Hepatocyte (in vitro differentiated cells): ENCODE measurements at regions not wholly inside any gene's neighbourhood (a gene's known extent, or its start where the extent isn't known, plus 50 kb on each side); places are given as distances from the start of the nearest gene placed in this dataset.

Source experiments
- DNase-seq: peaks from one replicate; pipeline ENCODE4 v3.0.0-alpha.2; 2016; ENCODE audit warnings: low spot score
- H2AFZ ChIP-seq: fragments of 200-600 bp; sonication (generic); 2 replicates; pipeline ENCODE4 v1.6.0; 2016; ENCODE audit warnings: antibody characterized with exemption, mild to moderate bottlenecking
- H3K27ac ChIP-seq: fragments of 200-600 bp; sonication (generic); 2 replicates; pipeline ENCODE4 v1.5.1; 2016; ENCODE audit warnings: mild to moderate bottlenecking
- H3K27me3 ChIP-seq: fragments of 200-600 bp; sonication (generic); 2 replicates; pipeline ENCODE4 v1.6.1; 2016
- H3K36me3 ChIP-seq: fragments of 200-600 bp; sonication (generic); replicated peaks from 2 replicates; pipeline ENCODE4 v1.5.1; 2016; ENCODE audit warnings: low read depth; ENCODE audit not compliant: insufficient read depth
- H3K4me1 ChIP-seq: fragments of 200-600 bp; sonication (generic); 2 replicates; pipeline ENCODE4 v1.5.1; 2016; ENCODE audit warnings: mild to moderate bottlenecking, moderate library complexity; ENCODE audit not compliant: insufficient read depth
- H3K4me2 ChIP-seq: fragments of 200-600 bp; sonication (generic); 2 replicates; pipeline ENCODE4 v1.6.0; 2016
- H3K4me3 ChIP-seq: fragments of 200-600 bp; sonication (generic); 2 replicates; pipeline ENCODE4 v1.5.1; 2016; ENCODE audit warnings: mild to moderate bottlenecking
- H3K79me2 ChIP-seq: fragments of 200-600 bp; sonication (generic); 2 replicates; pipeline ENCODE4 v1.6.0; 2017; ENCODE audit warnings: mild to moderate bottlenecking
- H3K9me2 ChIP-seq: fragments of 200-600 bp; sonication (generic); replicated peaks from 2 replicates; pipeline ENCODE4 v1.6.0; 2017; ENCODE audit warnings: mild to moderate bottlenecking; ENCODE audit not compliant: insufficient read depth
- H3K9me3 ChIP-seq: fragments of 200-600 bp; sonication (generic); 2 replicates; pipeline ENCODE4 v1.5.1; 2016; ENCODE audit warnings: low read depth, mild to moderate bottlenecking
- H4K20me1 ChIP-seq: fragments of 200-600 bp; sonication (generic); 2 replicates; pipeline ENCODE4 v1.6.0; 2016; ENCODE audit warnings: mild to moderate bottlenecking; ENCODE audit not compliant: insufficient read depth, poor library complexity, severe bottlenecking
- CTCF ChIP-seq: fragments of 200-600 bp; sonication (generic); IDR thresholded peaks from 2 replicates; pipeline ENCODE4 v1.5.1; 2016; ENCODE audit warnings: antibody characterized with exemption, mild to moderate bottlenecking; ENCODE audit not compliant: poor library complexity
- EZH2 ChIP-seq: fragments of 200-600 bp; sonication (generic); IDR thresholded peaks from 2 replicates; pipeline ENCODE4 v1.6.1; 2016; ENCODE audit warnings: antibody characterized with exemption, mild to moderate bottlenecking, borderline replicate concordance
- EZH2phosphoT487 ChIP-seq: fragments of 200-600 bp; sonication (generic); IDR thresholded peaks from one replicate; pipeline ENCODE4 v1.6.1; 2018; ENCODE audit warnings: antibody characterized with exemption, mild to moderate bottlenecking, low read depth, moderate library complexity; ENCODE audit not compliant: unreplicated experiment, severe bottlenecking
- WGBS: methylation state at CpG from one replicate; pipeline ENCODE4 v1.1.6; 2016; ENCODE audit warnings: low lambda C conversion rate; ENCODE audit errors: missing lambda C conversion rate; 5-methylcytosine and 5-hydroxymethylcytosine counted together

- Histone ChIP-seq H3K4me2 (no peak overlapping the region), H3K4me1 (no peaks in the 10 kb centered on the region), H3K9me3 (peaks cover 3% of the 10 kb centered on the region), H3K9me2 (no peaks in the 10 kb centered on the region), H2AFZ (no peak overlapping the region), H3K27me3 (no peaks in the 10 kb centered on the region), H3K36me3 (no peaks in the 10 kb centered on the region), H3K27ac (no peak overlapping the region), H3K79me2 (no peaks in the 10 kb centered on the region), H4K20me1 (no peaks in the 10 kb centered on the region), H3K4me3 (no peak overlapping the region)
- TF ChIP-seq CTCF (no peak), EZH2 (no peak), EZH2phosphoT487 (no peak)
- WGBS = 92% methylated on average over 2 of the region's 2 CpGs
- no peak for DNase-seq
These were observed 642.9 kb upstream of the KCNMB2 start for GRCh38 chr3:177893331-177893730.

- WGBS = 86% methylated on average over 5 of the region's 5 CpGs
- H3K27me3 ChIP-seq = no peaks in the 10 kb centered on the region
- TF ChIP-seq EZH2 = no peak
- no peak for TF ChIP-seq CTCF
- no peak for TF ChIP-seq EZH2phosphoT487
These were observed 642.0 kb upstream of the KCNMB2 start for GRCh38 chr3:177894081-177894728.

GRCh38 chr3:177898185-177898584 is 638.1 kb upstream of the KCNMB2 start:
- no peak for DNase-seq
- H3K27me3 ChIP-seq = no peaks in the 10 kb centered on the region
- no peaks in the 10 kb centered on the region for H3K79me2 ChIP-seq
- no peak overlapping the region for H3K4me2 ChIP-seq
- WGBS = 100% methylated on average over 1 of the region's 1 CpG
- no peaks in the 10 kb centered on the region for H3K9me2 ChIP-seq
- no peak overlapping the region for H3K4me3 ChIP-seq
- TF ChIP-seq EZH2 (no peak), EZH2phosphoT487 (no peak), CTCF (no peak)
- no peak overlapping the region for H3K27ac ChIP-seq
- H3K9me3 ChIP-seq = peaks cover 3% of the 10 kb centered on the region
- no peaks in the 10 kb centered on the region for H3K4me1 ChIP-seq
- no peaks in the 10 kb centered on the region for H4K20me1 ChIP-seq
- H3K36me3 ChIP-seq = no peaks in the 10 kb centered on the region
- H2AFZ ChIP-seq = no peak overlapping the region

More at GRCh38 chr3:177894081-177894728, 642.0 kb upstream of the KCNMB2 start:
- no peaks in the 10 kb centered on the region for H3K79me2 ChIP-seq
- H3K9me2 ChIP-seq = no peaks in the 10 kb centered on the region
- H2AFZ ChIP-seq = no peak overlapping the region
- no peaks in the 10 kb centered on the region for H4K20me1 ChIP-seq
- H3K36me3 ChIP-seq = no peaks in the 10 kb centered on the region
- H3K4me3 ChIP-seq = no peak overlapping the region
- H3K4me2 ChIP-seq = no peak overlapping the region
- H3K27ac ChIP-seq = no peak overlapping the region
- H3K4me1 ChIP-seq = no peaks in the 10 kb centered on the region
- DNase-seq = no peak
- H3K9me3 ChIP-seq = peaks cover 3% of the 10 kb centered on the region
